Neural cell (in vitro differentiated cells): ENCODE measurements at regions not wholly inside any gene's neighbourhood (a gene's known extent, or its start where the extent isn't known, plus 50 kb on each side); places are given as distances from the start of the nearest gene placed in this dataset.

Source experiments
- POLR2AphosphoS5 ChIP-seq: IDR thresholded peaks from 2 replicates; pipeline ENCODE4 v1.6.1; 2012
- TF ChIP-seq, protein P1 (sequence below): fragments of 450-650 bp; IDR thresholded peaks from 2 replicates; pipeline ENCODE4 v1.5.1; 2014; ENCODE audit warnings: antibody characterized with exemption, mild to moderate bottlenecking, moderate library complexity; ENCODE audit not compliant: poor library complexity, severe bottlenecking

DNA sequence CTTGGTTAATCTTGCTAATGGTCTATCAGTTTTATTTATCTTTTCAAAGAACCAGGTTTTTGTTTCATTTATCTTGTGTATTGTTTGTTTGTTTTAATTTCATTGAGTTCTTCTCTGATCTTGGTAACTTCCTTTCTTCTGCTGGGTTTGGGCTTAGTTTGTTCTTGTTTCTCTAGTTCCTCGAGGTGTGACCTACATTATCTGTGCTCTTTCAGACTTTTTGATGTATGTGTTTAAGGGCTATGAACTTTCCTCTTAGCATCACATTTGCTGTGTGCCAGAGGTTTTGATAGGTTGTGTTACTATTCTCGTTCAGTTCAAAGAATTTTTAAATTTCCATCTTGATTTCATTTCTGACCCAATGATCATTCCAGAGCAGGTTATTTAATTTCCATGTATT is 365.4 kb upstream of the GATB start:
- TF ChIP-seq, protein P1, sequence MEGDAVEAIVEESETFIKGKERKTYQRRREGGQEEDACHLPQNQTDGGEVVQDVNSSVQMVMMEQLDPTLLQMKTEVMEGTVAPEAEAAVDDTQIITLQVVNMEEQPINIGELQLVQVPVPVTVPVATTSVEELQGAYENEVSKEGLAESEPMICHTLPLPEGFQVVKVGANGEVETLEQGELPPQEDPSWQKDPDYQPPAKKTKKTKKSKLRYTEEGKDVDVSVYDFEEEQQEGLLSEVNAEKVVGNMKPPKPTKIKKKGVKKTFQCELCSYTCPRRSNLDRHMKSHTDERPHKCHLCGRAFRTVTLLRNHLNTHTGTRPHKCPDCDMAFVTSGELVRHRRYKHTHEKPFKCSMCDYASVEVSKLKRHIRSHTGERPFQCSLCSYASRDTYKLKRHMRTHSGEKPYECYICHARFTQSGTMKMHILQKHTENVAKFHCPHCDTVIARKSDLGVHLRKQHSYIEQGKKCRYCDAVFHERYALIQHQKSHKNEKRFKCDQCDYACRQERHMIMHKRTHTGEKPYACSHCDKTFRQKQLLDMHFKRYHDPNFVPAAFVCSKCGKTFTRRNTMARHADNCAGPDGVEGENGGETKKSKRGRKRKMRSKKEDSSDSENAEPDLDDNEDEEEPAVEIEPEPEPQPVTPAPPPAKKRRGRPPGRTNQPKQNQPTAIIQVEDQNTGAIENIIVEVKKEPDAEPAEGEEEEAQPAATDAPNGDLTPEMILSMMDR, result no peak
- no peak for TF ChIP-seq POLR2AphosphoS5
